ENCODE measurements at regions not wholly inside any gene's neighbourhood (a gene's known extent, or its start where the extent isn't known, plus 50 kb on each side); places are given as distances from the start of the nearest gene placed in this dataset.

- Mint-ChIP-seq H3K36me3 (ENCODE audit: low read depth) (no peaks in the 10 kb centered on the region), H3K9me3 (peaks cover 12% of the 10 kb centered on the region)
Measured at GRCh38 chr4:3713817-3714641, 52.2 kb upstream of the ADRA2C start.

GRCh38 chr4:3713346-3713745 lies 52.8 kb upstream of the ADRA2C start:
- WGBS, 2 experiments (ENCODE audit: insufficient coverage in 1 of 2, insufficient read length in 1 of 2) = 81 to 92% methylated on average over 5 to 7 of the region's 7 CpGs
- Histone ChIP-seq H3K27ac (ENCODE audit: low read depth, low read length) (no peak overlapping the region), H3K36me3 (ENCODE audit: control insufficient read depth, insufficient read depth, low read length) (no peaks in the 10 kb centered on the region), H3K4me3 (ENCODE audit: low read length) (no peak overlapping the region), H3K4me1 (ENCODE audit: control insufficient read depth, insufficient read depth, low read length) (no peaks in the 10 kb centered on the region), H3K27me3 (ENCODE audit: control insufficient read depth, insufficient read depth, low read length, poor library complexity, severe bottlenecking) (no peaks in the 10 kb centered on the region), H3K9ac (ENCODE audit: extremely low read depth, low read length, poor library complexity, severe bottlenecking) (no peak overlapping the region), H3K9me3 (ENCODE audit: control insufficient read depth, low read length) (peaks cover 4% of the 10 kb centered on the region)
- no peaks in the 10 kb centered on the region for H3K27me3 Mint-ChIP-seq (ENCODE audit: insufficient read depth)
- H3K4me1 Mint-ChIP-seq = no peaks in the 10 kb centered on the region
- H3K27ac Mint-ChIP-seq = no peak overlapping the region
- no peak overlapping the region for H3K4me3 Mint-ChIP-seq
- H3K36me3 Mint-ChIP-seq (ENCODE audit: low read depth) = no peaks in the 10 kb centered on the region
- peaks cover 6% of the 10 kb centered on the region for H3K9me3 Mint-ChIP-seq
- DNase-seq = no peak
- no peak for TF ChIP-seq CTCF (conservative IDR thresholded peaks at IDR 0.05)

More at GRCh38 chr4:3713817-3714641, 52.2 kb upstream of the ADRA2C start:
- WGBS, 2 experiments (ENCODE audit: insufficient coverage in 1 of 2, insufficient read length in 1 of 2) = 94 to 99% methylated on average over 10 to 13 of the region's 13 CpGs
- Mint-ChIP-seq H3K4me1 (no peaks in the 10 kb centered on the region), H3K4me3 (no peak overlapping the region), H3K27ac (no peak overlapping the region), H3K27me3 (ENCODE audit: insufficient read depth) (peaks cover 2% of the 10 kb centered on the region)
- DNase-seq = no peak
- Histone ChIP-seq H3K36me3 (ENCODE audit: control insufficient read depth, insufficient read depth, low read length) (no peaks in the 10 kb centered on the region), H3K4me3 (ENCODE audit: low read length) (no peak overlapping the region), H3K27me3 (ENCODE audit: control insufficient read depth, insufficient read depth, low read length, poor library complexity, severe bottlenecking) (no peaks in the 10 kb centered on the region), H3K27ac (ENCODE audit: low read depth, low read length) (no peak overlapping the region), H3K9ac (ENCODE audit: extremely low read depth, low read length, poor library complexity, severe bottlenecking) (no peak overlapping the region), H3K4me1 (ENCODE audit: control insufficient read depth, insufficient read depth, low read length) (no peaks in the 10 kb centered on the region), H3K9me3 (ENCODE audit: control insufficient read depth, low read length) (peaks cover 11% of the 10 kb centered on the region)
- no peak for TF ChIP-seq CTCF (conservative IDR thresholded peaks at IDR 0.05)

GRCh38 chr4:3712936-3713335 lies 53.2 kb upstream of the ADRA2C start:
- H3K4me1 Mint-ChIP-seq = no peaks in the 10 kb centered on the region
- 94 to 95% methylated on average over 7 to 20 of the region's 20 CpGs for WGBS, 2 experiments (ENCODE audit: insufficient coverage in 1 of 2, insufficient read length in 1 of 2)

More at GRCh38 chr4:3712936-3713335, 53.2 kb upstream of the ADRA2C start:
- Histone ChIP-seq H3K9me3 (ENCODE audit: control insufficient read depth, low read length) (peaks cover under 1% of the 10 kb centered on the region), H3K27me3 (ENCODE audit: control insufficient read depth, insufficient read depth, low read length, poor library complexity, severe bottlenecking) (no peaks in the 10 kb centered on the region), H3K9ac (ENCODE audit: extremely low read depth, low read length, poor library complexity, severe bottlenecking) (no peak overlapping the region), H3K36me3 (ENCODE audit: control insufficient read depth, insufficient read depth, low read length) (no peaks in the 10 kb centered on the region), H3K27ac (ENCODE audit: low read depth, low read length) (no peak overlapping the region), H3K4me3 (ENCODE audit: low read length) (no peak overlapping the region), H3K4me1 (ENCODE audit: control insufficient read depth, insufficient read depth, low read length) (no peaks in the 10 kb centered on the region)
- no peak overlapping the region for H3K4me3 Mint-ChIP-seq
- H3K27ac Mint-ChIP-seq = no peak overlapping the region
- no peaks in the 10 kb centered on the region for H3K36me3 Mint-ChIP-seq (ENCODE audit: low read depth)
- no peak for DNase-seq
- no peaks in the 10 kb centered on the region for H3K27me3 Mint-ChIP-seq (ENCODE audit: insufficient read depth)
- TF ChIP-seq CTCF (conservative IDR thresholded peaks at IDR 0.05) = no peak
- peaks cover 2% of the 10 kb centered on the region for H3K9me3 Mint-ChIP-seq

Data from endodermal cell (in vitro differentiated cells).